K562 (cell line): ENCODE measurements at regions not wholly inside any gene's neighbourhood (a gene's known extent, or its start where the extent isn't known, plus 50 kb on each side); places are given as distances from the start of the nearest gene placed in this dataset.

Experiments used
- CREB5 ChIP-seq: fragments of 250-450 bp; sonication (Bioruptor Pico); IDR thresholded peaks from 2 replicates; pipeline ENCODE4 v1.5.0; 2020; ENCODE audit warnings: mild to moderate bottlenecking
- CREM ChIP-seq: IDR thresholded peaks from 2 replicates; pipeline ENCODE4 v1.6.1; 2014; ENCODE audit warnings: antibody characterized with exemption, low read depth
- E2F8 ChIP-seq: fragments of 450-650 bp; IDR thresholded peaks from 2 replicates; pipeline ENCODE4 v1.7.1; 2018; ENCODE audit warnings: mild to moderate bottlenecking, low read depth; ENCODE audit not compliant: partially characterized antibody
- E4F1 ChIP-seq: fragments of 250-450 bp; sonication (Bioruptor Pico); IDR thresholded peaks from 2 replicates; pipeline ENCODE4 v1.5.0; 2021; ENCODE audit warnings: mild to moderate bottlenecking, borderline replicate concordance
- MAFF ChIP-seq: IDR thresholded peaks from 2 replicates; pipeline ENCODE4 v1.6.1; 2012; ENCODE audit warnings: low read length, improper control_type of control experiment
- MAFK ChIP-seq: IDR thresholded peaks from 2 replicates; pipeline ENCODE4 v1.6.1; 2011; ENCODE audit warnings: low read length, improper control_type of control experiment
- MEF2D ChIP-seq: conservative IDR thresholded peaks from 2 replicates; pipeline ENCODE4 v1.6.1; 2016; ENCODE audit warnings: low read depth, missing genetic modification characterization, missing compliant biosample characterization
- POLR2H ChIP-seq: IDR thresholded peaks from 2 replicates; pipeline ENCODE4 v1.6.1; 2016; ENCODE audit warnings: missing genetic modification characterization, low read depth, mild to moderate bottlenecking, control low read depth, missing compliant biosample characterization, moderate library complexity
- RBFOX2 ChIP-seq: fragments of 200-400 bp; formaldehyde crosslinking; IDR thresholded peaks from 2 replicates; pipeline ENCODE4 v1.6.1; 2017; ENCODE audit warnings: low read depth, mild to moderate bottlenecking, low read length, moderate library complexity
- SRSF3 ChIP-seq: fragments of 200-400 bp; formaldehyde crosslinking; IDR thresholded peaks from 2 replicates; pipeline ENCODE4 v1.6.1; 2016; ENCODE audit warnings: mild to moderate bottlenecking, low read length, moderate library complexity; ENCODE audit not compliant: insufficient read depth
- THRAP3 ChIP-seq: fragments of 450-650 bp; IDR thresholded peaks from 2 replicates; pipeline ENCODE4 v1.6.1; 2016; ENCODE audit warnings: mild to moderate bottlenecking, inconsistent platforms, borderline replicate concordance
- ZNF133 ChIP-seq: fragments of 250-450 bp; sonication (Bioruptor Pico); IDR thresholded peaks from 2 replicates; pipeline ENCODE4 v1.4.0; 2020; ENCODE audit warnings: mild to moderate bottlenecking
- ZNF311 ChIP-seq: fragments of 250-450 bp; sonication (Bioruptor Pico); IDR thresholded peaks from 2 replicates; pipeline ENCODE4 v1.4.0; 2020; ENCODE audit warnings: mild to moderate bottlenecking, moderate library complexity
- TF ChIP-seq, protein P1 (sequence below): sonication (generic); formaldehyde crosslinking; IDR thresholded peaks from 2 replicates; pipeline ENCODE4 v1.4.0; 2020; ENCODE audit warnings: mild to moderate bottlenecking, missing genetic modification reagents
- TF ChIP-seq, protein P2 (sequence below), 2 experiments: IDR thresholded peaks in 1 of 2; conservative IDR thresholded peaks in 1 of 2; 2 replicates each; pipeline ENCODE4 v1.6.1; 2016; ENCODE audit warnings: low read depth in 2 of 2, mild to moderate bottlenecking in 1 of 2, missing compliant biosample characterization in 1 of 2, missing genetic modification characterization in 1 of 2, moderate library complexity in 1 of 2

GRCh38 chr6:27132532-27133280 is 114.8 kb upstream of the PRSS16 start (continued):
- TF ChIP-seq THRAP3 (no peak; the same call in 1 of the 2 replicates), RBFOX2 (peak; percentile 91), SRSF3 (no peak), CREB5 (CRISPR knock-in tag) (no peak), E4F1 (CRISPR knock-in tag) (no peak), MEF2D (tag) (peak; percentile 50; the same call in 1 of the 2 replicates), ZNF311 (CRISPR knock-in tag) (no peak), MAFF (peak; percentile 42; the same call in 1 of the 2 replicates), POLR2H (peak; percentile 99), MAFK (peak; percentile 48), CREM (peak; percentile 73; the same call in 1 of the 2 replicates), E2F8 (peak; percentile 87), ZNF133 (CRISPR knock-in tag) (0 out of 2 replicates have a peak, but pooled peaks have one; percentile 79)
- TF ChIP-seq, protein P1, sequence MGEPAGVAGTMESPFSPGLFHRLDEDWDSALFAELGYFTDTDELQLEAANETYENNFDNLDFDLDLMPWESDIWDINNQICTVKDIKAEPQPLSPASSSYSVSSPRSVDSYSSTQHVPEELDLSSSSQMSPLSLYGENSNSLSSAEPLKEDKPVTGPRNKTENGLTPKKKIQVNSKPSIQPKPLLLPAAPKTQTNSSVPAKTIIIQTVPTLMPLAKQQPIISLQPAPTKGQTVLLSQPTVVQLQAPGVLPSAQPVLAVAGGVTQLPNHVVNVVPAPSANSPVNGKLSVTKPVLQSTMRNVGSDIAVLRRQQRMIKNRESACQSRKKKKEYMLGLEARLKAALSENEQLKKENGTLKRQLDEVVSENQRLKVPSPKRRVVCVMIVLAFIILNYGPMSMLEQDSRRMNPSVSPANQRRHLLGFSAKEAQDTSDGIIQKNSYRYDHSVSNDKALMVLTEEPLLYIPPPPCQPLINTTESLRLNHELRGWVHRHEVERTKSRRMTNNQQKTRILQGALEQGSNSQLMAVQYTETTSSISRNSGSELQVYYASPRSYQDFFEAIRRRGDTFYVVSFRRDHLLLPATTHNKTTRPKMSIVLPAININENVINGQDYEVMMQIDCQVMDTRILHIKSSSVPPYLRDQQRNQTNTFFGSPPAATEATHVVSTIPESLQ (CRISPR knock-in tag) = peak; percentile 82
- TF ChIP-seq, protein P2, sequence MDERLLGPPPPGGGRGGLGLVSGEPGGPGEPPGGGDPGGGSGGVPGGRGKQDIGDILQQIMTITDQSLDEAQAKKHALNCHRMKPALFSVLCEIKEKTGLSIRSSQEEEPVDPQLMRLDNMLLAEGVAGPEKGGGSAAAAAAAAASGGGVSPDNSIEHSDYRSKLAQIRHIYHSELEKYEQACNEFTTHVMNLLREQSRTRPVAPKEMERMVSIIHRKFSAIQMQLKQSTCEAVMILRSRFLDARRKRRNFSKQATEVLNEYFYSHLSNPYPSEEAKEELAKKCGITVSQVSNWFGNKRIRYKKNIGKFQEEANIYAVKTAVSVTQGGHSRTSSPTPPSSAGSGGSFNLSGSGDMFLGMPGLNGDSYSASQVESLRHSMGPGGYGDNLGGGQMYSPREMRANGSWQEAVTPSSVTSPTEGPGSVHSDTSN (CRISPR knock-in tag; IDR thresholded peaks at IDR 0.05; ENCODE audit: low read depth) = peak; percentile 7; the same call in 1 of the 2 replicates
- TF ChIP-seq, protein P2 (tag; conservative IDR thresholded peaks at IDR 0.05; ENCODE audit: low read depth) = no peak
